ENCODE measurements at regions not wholly inside any gene's neighbourhood (a gene's known extent, or its start where the extent isn't known, plus 50 kb on each side); places are given as distances from the start of the nearest gene placed in this dataset.

- Histone ChIP-seq H3K9ac (ENCODE audit: low read length) (no peak overlapping the region), H3K36me3 (ENCODE audit: control insufficient read depth, insufficient read depth, low read length) (no peaks in the 10 kb centered on the region), H3K4me3 (ENCODE audit: low read length) (no peak overlapping the region), H3K27me3 (ENCODE audit: control insufficient read depth, insufficient read depth, low read length) (no peaks in the 10 kb centered on the region), H3K4me1 (ENCODE audit: control insufficient read depth, insufficient read depth, low read length) (peaks cover 7% of the 10 kb centered on the region), H3K9me3 (ENCODE audit: control insufficient read depth, low read length) (peaks cover 7% of the 10 kb centered on the region)
These were observed 123.7 kb downstream of the SOX9 start for GRCh38 chr17:72244494-72244893.

GRCh38 chr17:72244956-72245355 lies 124.1 kb downstream of the SOX9 start:
- Histone ChIP-seq H3K9me3 (ENCODE audit: control insufficient read depth, low read length) (peaks cover 7% of the 10 kb centered on the region), H3K4me3 (ENCODE audit: low read length) (no peak overlapping the region), H3K27me3 (ENCODE audit: control insufficient read depth, insufficient read depth, low read length) (no peaks in the 10 kb centered on the region), H3K4me1 (ENCODE audit: control insufficient read depth, insufficient read depth, low read length) (peaks cover 7% of the 10 kb centered on the region), H3K36me3 (ENCODE audit: control insufficient read depth, insufficient read depth, low read length) (no peaks in the 10 kb centered on the region), H3K9ac (ENCODE audit: low read length) (no peak overlapping the region)

- H3K9me3 ChIP-seq (ENCODE audit: control insufficient read depth, low read length), result no peaks in the 10 kb centered on the region
- no peaks in the 10 kb centered on the region for H3K36me3 ChIP-seq (ENCODE audit: control insufficient read depth, insufficient read depth, low read length)
- no peak overlapping the region for H3K9ac ChIP-seq (ENCODE audit: low read length)
- peaks cover 7% of the 10 kb centered on the region for H3K4me1 ChIP-seq (ENCODE audit: control insufficient read depth, insufficient read depth, low read length)
- H3K27me3 ChIP-seq (ENCODE audit: control insufficient read depth, insufficient read depth, low read length), result no peaks in the 10 kb centered on the region
- H3K4me3 ChIP-seq (ENCODE audit: low read length), result no peak overlapping the region
These were observed 128.6 kb downstream of the SOX9 start for GRCh38 chr17:72249441-72249840.

- Histone ChIP-seq H3K9ac (ENCODE audit: low read length) (no peak overlapping the region), H3K27me3 (ENCODE audit: control insufficient read depth, insufficient read depth, low read length) (no peaks in the 10 kb centered on the region), H3K4me1 (ENCODE audit: control insufficient read depth, insufficient read depth, low read length) (peaks cover 7% of the 10 kb centered on the region), H3K9me3 (ENCODE audit: control insufficient read depth, low read length) (no peaks in the 10 kb centered on the region), H3K36me3 (ENCODE audit: control insufficient read depth, insufficient read depth, low read length) (no peaks in the 10 kb centered on the region), H3K4me3 (ENCODE audit: low read length) (no peak overlapping the region)
These were observed 129.4 kb downstream of the SOX9 start for GRCh38 chr17:72250206-72250605.

GRCh38 chr17:72253597-72253996 lies 132.8 kb downstream of the SOX9 start:
- Histone ChIP-seq H3K9ac (ENCODE audit: low read length) (no peak overlapping the region), H3K36me3 (ENCODE audit: control insufficient read depth, insufficient read depth, low read length) (no peaks in the 10 kb centered on the region), H3K4me3 (ENCODE audit: low read length) (no peak overlapping the region), H3K9me3 (ENCODE audit: control insufficient read depth, low read length) (no peaks in the 10 kb centered on the region), H3K27me3 (ENCODE audit: control insufficient read depth, insufficient read depth, low read length) (no peaks in the 10 kb centered on the region), H3K4me1 (ENCODE audit: control insufficient read depth, insufficient read depth, low read length) (peaks cover 7% of the 10 kb centered on the region)

GRCh38 chr17:72254808-72255449 lies 134.1 kb downstream of the SOX9 start:
- no peaks in the 10 kb centered on the region for H3K36me3 ChIP-seq (ENCODE audit: control insufficient read depth, insufficient read depth, low read length)
- no peak overlapping the region for H3K9ac ChIP-seq (ENCODE audit: low read length)
- H3K27me3 ChIP-seq (ENCODE audit: control insufficient read depth, insufficient read depth, low read length), result no peaks in the 10 kb centered on the region
- no peaks in the 10 kb centered on the region for H3K9me3 ChIP-seq (ENCODE audit: control insufficient read depth, low read length)
- H3K4me3 ChIP-seq (ENCODE audit: low read length), result no peak overlapping the region
- H3K4me1 ChIP-seq (ENCODE audit: control insufficient read depth, insufficient read depth, low read length), result no peaks in the 10 kb centered on the region

- Histone ChIP-seq H3K27me3 (ENCODE audit: control insufficient read depth, insufficient read depth, low read length) (no peaks in the 10 kb centered on the region), H3K9ac (ENCODE audit: low read length) (no peak overlapping the region), H3K4me1 (ENCODE audit: control insufficient read depth, insufficient read depth, low read length) (no peaks in the 10 kb centered on the region), H3K36me3 (ENCODE audit: control insufficient read depth, insufficient read depth, low read length) (no peaks in the 10 kb centered on the region), H3K4me3 (ENCODE audit: low read length) (no peak overlapping the region), H3K9me3 (ENCODE audit: control insufficient read depth, low read length) (no peaks in the 10 kb centered on the region)
These were observed 134.7 kb downstream of the SOX9 start for GRCh38 chr17:72255481-72255880.

GRCh38 chr17:72258711-72259110 lies 137.9 kb downstream of the SOX9 start:
- Histone ChIP-seq H3K36me3 (ENCODE audit: control insufficient read depth, insufficient read depth, low read length) (no peaks in the 10 kb centered on the region), H3K4me1 (ENCODE audit: control insufficient read depth, insufficient read depth, low read length) (no peaks in the 10 kb centered on the region), H3K9ac (ENCODE audit: low read length) (no peak overlapping the region), H3K27me3 (ENCODE audit: control insufficient read depth, insufficient read depth, low read length) (no peaks in the 10 kb centered on the region), H3K9me3 (ENCODE audit: control insufficient read depth, low read length) (no peaks in the 10 kb centered on the region), H3K4me3 (ENCODE audit: low read length) (no peak overlapping the region)

GRCh38 chr17:72259922-72260321 lies 139.1 kb downstream of the SOX9 start:
- Histone ChIP-seq H3K9ac (ENCODE audit: low read length) (no peak overlapping the region), H3K27me3 (ENCODE audit: control insufficient read depth, insufficient read depth, low read length) (no peaks in the 10 kb centered on the region), H3K4me1 (ENCODE audit: control insufficient read depth, insufficient read depth, low read length) (no peaks in the 10 kb centered on the region), H3K36me3 (ENCODE audit: control insufficient read depth, insufficient read depth, low read length) (no peaks in the 10 kb centered on the region), H3K4me3 (ENCODE audit: low read length) (no peak overlapping the region), H3K9me3 (ENCODE audit: control insufficient read depth, low read length) (no peaks in the 10 kb centered on the region)

- Histone ChIP-seq H3K9me3 (ENCODE audit: control insufficient read depth, low read length) (no peaks in the 10 kb centered on the region), H3K9ac (ENCODE audit: low read length) (no peak overlapping the region), H3K27me3 (ENCODE audit: control insufficient read depth, insufficient read depth, low read length) (no peaks in the 10 kb centered on the region), H3K36me3 (ENCODE audit: control insufficient read depth, insufficient read depth, low read length) (no peaks in the 10 kb centered on the region), H3K4me3 (ENCODE audit: low read length) (no peak overlapping the region), H3K4me1 (ENCODE audit: control insufficient read depth, insufficient read depth, low read length) (no peaks in the 10 kb centered on the region)
These were observed 141.9 kb downstream of the SOX9 start for GRCh38 chr17:72262766-72263165.

GRCh38 chr17:72264682-72265405 lies 144.0 kb downstream of the SOX9 start:
- Histone ChIP-seq H3K4me1 (ENCODE audit: control insufficient read depth, insufficient read depth, low read length) (no peaks in the 10 kb centered on the region), H3K9me3 (ENCODE audit: control insufficient read depth, low read length) (no peaks in the 10 kb centered on the region), H3K9ac (ENCODE audit: low read length) (no peak overlapping the region), H3K36me3 (ENCODE audit: control insufficient read depth, insufficient read depth, low read length) (no peaks in the 10 kb centered on the region), H3K27me3 (ENCODE audit: control insufficient read depth, insufficient read depth, low read length) (no peaks in the 10 kb centered on the region), H3K4me3 (ENCODE audit: low read length) (no peak overlapping the region)

- Histone ChIP-seq H3K4me1 (ENCODE audit: control insufficient read depth, insufficient read depth, low read length) (no peaks in the 10 kb centered on the region), H3K27me3 (ENCODE audit: control insufficient read depth, insufficient read depth, low read length) (no peaks in the 10 kb centered on the region), H3K9ac (ENCODE audit: low read length) (no peak overlapping the region), H3K36me3 (ENCODE audit: control insufficient read depth, insufficient read depth, low read length) (no peaks in the 10 kb centered on the region), H3K4me3 (ENCODE audit: low read length) (no peak overlapping the region), H3K9me3 (ENCODE audit: control insufficient read depth, low read length) (no peaks in the 10 kb centered on the region)
These were observed 145.4 kb downstream of the SOX9 start for GRCh38 chr17:72266112-72266775.
